Peyer's patch (tissue), 4 donors: ENCODE measurements at regions not wholly inside any gene's neighbourhood (a gene's known extent, or its start where the extent isn't known, plus 50 kb on each side); places are given as distances from the start of the nearest gene placed in this dataset.

Experiments used
- CTCF ChIP-seq, 6 experiments: fragments of 450-650 bp in 4 of 6; fragments of 200-600 bp in 2 of 6; sonication (generic) in 1 of 6; IDR thresholded peaks; one replicate each; pipeline ENCODE4 v1.5.1; 2017 to 2019; ENCODE audit warnings: antibody characterized with exemption in 6 of 6, mild to moderate bottlenecking in 3 of 6, moderate library complexity in 1 of 6
- POLR2A ChIP-seq, 2 donors: fragments of 450-650 bp; IDR thresholded peaks; one replicate each; pipeline ENCODE4 v1.5.1; 2017; ENCODE audit warnings: antibody characterized with exemption in 2 of 2, mild to moderate bottlenecking in 2 of 2, moderate library complexity in 2 of 2

DNA sequence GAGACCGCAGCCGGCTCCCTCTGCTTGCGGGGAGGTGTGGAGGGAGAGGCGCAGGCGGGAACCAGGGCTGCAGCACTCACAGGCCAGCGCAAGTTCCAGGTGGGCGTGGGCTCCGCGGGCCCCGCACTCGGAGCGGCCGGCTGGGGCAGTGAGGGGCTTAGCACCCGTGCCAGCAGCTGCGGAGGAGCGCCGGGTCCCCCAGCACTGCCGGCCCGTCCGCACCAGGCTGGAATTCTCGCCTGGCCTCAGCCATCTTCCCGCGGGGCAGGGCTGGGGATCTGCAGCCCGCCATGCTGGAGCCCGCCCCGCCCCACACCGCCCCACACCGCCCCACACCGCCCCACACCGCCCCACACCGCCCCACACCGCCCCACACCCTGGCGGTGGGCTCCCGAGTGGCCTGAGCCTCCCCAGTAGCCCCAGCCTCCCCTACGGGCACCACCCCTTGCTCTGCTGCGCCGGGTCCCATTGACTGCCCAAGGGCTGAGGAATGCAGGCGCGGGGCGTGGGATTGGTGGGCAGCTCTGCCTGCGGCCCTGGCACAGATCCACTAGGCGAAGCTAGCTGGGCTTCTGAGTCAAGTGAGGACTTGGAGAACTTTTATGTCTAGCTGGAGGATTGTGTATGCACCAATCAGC is 123.9 kb upstream of the MGAT5 start:
- TF ChIP-seq CTCF (IDR thresholded peaks at IDR 0.05) = no peak
- no peak for TF ChIP-seq POLR2A (IDR thresholded peaks at IDR 0.05)
